ENCODE measurements at regions not wholly inside any gene's neighbourhood (a gene's known extent, or its start where the extent isn't known, plus 50 kb on each side); places are given as distances from the start of the nearest gene placed in this dataset.
"Not testable (repeated sequence)": the region's sequence is repeated elsewhere in the genome, so short reads cannot be mapped to it uniquely, and the experiment has no call there.

- POLR2A ChIA-PET (ENCODE audit: unreplicated experiment): no interaction called here
These were observed 226.9 kb downstream of the TFAP2B start for GRCh38 chr6:51045548-51045947.

GRCh38 chr6:51049288-51049982 is 230.8 kb downstream of the TFAP2B start:
- no peak for DNase-seq
- Histone ChIP-seq H3K27me3 (ENCODE audit: insufficient read depth, low read depth) (no peaks in the 10 kb centered on the region), H3K4me3 (no peak overlapping the region), H3K36me3 (ENCODE audit: low read depth) (no peaks in the 10 kb centered on the region), H3K4me1 (replicated peaks; ENCODE audit: insufficient read depth) (no peaks in the 10 kb centered on the region), H3K9me2 (ENCODE audit: insufficient read depth) (no peaks in the 10 kb centered on the region), H2AFZ (no peak overlapping the region), H4K20me1 (ENCODE audit: insufficient read depth) (no peaks in the 10 kb centered on the region), H3K4me2 (no peak overlapping the region), H3K79me2 (ENCODE audit: low read depth) (no peaks in the 10 kb centered on the region), H3F3A (ENCODE audit: insufficient read depth, low read depth) (no peaks in the 10 kb centered on the region), H3K27ac (no peak overlapping the region), H3K9me3 (ENCODE audit: insufficient read depth, low read depth) (no peaks in the 10 kb centered on the region)
- ChIA-PET POLR2A (ENCODE audit: unreplicated experiment) (interaction anchor here (0.6 kb wide), 1 partner anchor 54 kb away, joined by 4 read pairs; no protein-coding TSS in a partner anchor), CTCF (no interaction called here)
- no TSS peak for BruUV-seq (replicated peaks)
- TF ChIP-seq CTCF (conservative IDR thresholded peaks at IDR 0.05): no peak
- no peak for TF ChIP-seq EZH2 (IDR thresholded peaks at IDR 0.05; ENCODE audit: low read depth)
- intact Hi-C loops (cut with micrococcal nuclease; ENCODE audit: unreplicated experiment): no loop called here

More at GRCh38 chr6:51045548-51045947, 226.9 kb downstream of the TFAP2B start:
- H3K27me3 ChIP-seq (ENCODE audit: insufficient read depth, low read depth): no peaks in the 10 kb centered on the region
- no peaks in the 10 kb centered on the region for H3K9me3 ChIP-seq (ENCODE audit: insufficient read depth, low read depth)
- no peak overlapping the region for H3K4me3 ChIP-seq
- CTCF ChIA-PET: no interaction called here
- no peaks in the 10 kb centered on the region for H3K79me2 ChIP-seq (ENCODE audit: low read depth)
- no peaks in the 10 kb centered on the region for H4K20me1 ChIP-seq (ENCODE audit: insufficient read depth)
- no TSS peak for BruUV-seq (replicated peaks)
- H3K4me1 ChIP-seq (replicated peaks; ENCODE audit: insufficient read depth): no peaks in the 10 kb centered on the region
- no peaks in the 10 kb centered on the region for H3F3A ChIP-seq (ENCODE audit: insufficient read depth, low read depth)
- no peak for DNase-seq
- no peak overlapping the region for H3K27ac ChIP-seq
- intact Hi-C loops (cut with micrococcal nuclease; ENCODE audit: unreplicated experiment): no loop called here
- no peak for TF ChIP-seq EZH2 (IDR thresholded peaks at IDR 0.05; ENCODE audit: low read depth)
- TF ChIP-seq CTCF (conservative IDR thresholded peaks at IDR 0.05): no peak
- no peaks in the 10 kb centered on the region for H3K9me2 ChIP-seq (ENCODE audit: insufficient read depth)
- no peak overlapping the region for H3K4me2 ChIP-seq
- H3K36me3 ChIP-seq (ENCODE audit: low read depth): no peaks in the 10 kb centered on the region
- H2AFZ ChIP-seq: no peak overlapping the region

GRCh38 chr6:51049983-51050877 is 231.6 kb downstream of the TFAP2B start:
- Histone ChIP-seq H2AFZ (no peak overlapping the region), H3K36me3 (ENCODE audit: low read depth) (no peaks in the 10 kb centered on the region), H3K9me2 (ENCODE audit: insufficient read depth) (no peaks in the 10 kb centered on the region), H3K4me3 (no peak overlapping the region), H3K9me3 (ENCODE audit: insufficient read depth, low read depth) (no peaks in the 10 kb centered on the region), H3K4me1 (replicated peaks; ENCODE audit: insufficient read depth) (no peaks in the 10 kb centered on the region), H3K4me2 (no peak overlapping the region), H3F3A (ENCODE audit: insufficient read depth, low read depth) (no peaks in the 10 kb centered on the region), H3K27me3 (ENCODE audit: insufficient read depth, low read depth) (no peaks in the 10 kb centered on the region), H3K27ac (no peak overlapping the region), H3K79me2 (ENCODE audit: low read depth) (no peaks in the 10 kb centered on the region), H4K20me1 (ENCODE audit: insufficient read depth) (no peaks in the 10 kb centered on the region)
- no TSS peak for BruUV-seq (replicated peaks)
- TF ChIP-seq EZH2 (IDR thresholded peaks at IDR 0.05; ENCODE audit: low read depth) (no peak), CTCF (conservative IDR thresholded peaks at IDR 0.05) (no peak)
- intact Hi-C loops (cut with micrococcal nuclease; ENCODE audit: unreplicated experiment): no loop called here
- ChIA-PET CTCF (no interaction called here), POLR2A (ENCODE audit: unreplicated experiment) (interaction anchor here (0.6 kb wide), 1 partner anchor 55 kb away, joined by 4 read pairs; no protein-coding TSS in a partner anchor)
- DNase-seq: no peak

GRCh38 chr6:51052716-51053115 is 234.0 kb downstream of the TFAP2B start:
- H3K27me3 ChIP-seq (ENCODE audit: insufficient read depth, low read depth); BruUV-seq (replicated peaks); H3K36me3 ChIP-seq (ENCODE audit: low read depth); H3K4me1 ChIP-seq (replicated peaks; ENCODE audit: insufficient read depth); H3K9me3 ChIP-seq (ENCODE audit: insufficient read depth, low read depth); POLR2A ChIA-PET (ENCODE audit: unreplicated experiment); H3K4me2 ChIP-seq; CTCF ChIA-PET; DNase-seq; H3K27ac ChIP-seq; H2AFZ ChIP-seq; H4K20me1 ChIP-seq (ENCODE audit: insufficient read depth); intact Hi-C loops (cut with micrococcal nuclease; ENCODE audit: unreplicated experiment); H3K4me3 ChIP-seq; H3K9me2 ChIP-seq (ENCODE audit: insufficient read depth); H3K79me2 ChIP-seq (ENCODE audit: low read depth); H3F3A ChIP-seq (ENCODE audit: insufficient read depth, low read depth): not testable (repeated sequence)

GRCh38 chr6:51055316-51055715 is 236.6 kb downstream of the TFAP2B start:
- H3K27me3 ChIP-seq (ENCODE audit: insufficient read depth, low read depth); BruUV-seq (replicated peaks); H3K27ac ChIP-seq: not testable (repeated sequence)

More at GRCh38 chr6:51055316-51055715, 236.6 kb downstream of the TFAP2B start:
- H3K4me2 ChIP-seq; intact Hi-C loops (cut with micrococcal nuclease; ENCODE audit: unreplicated experiment); H3K4me3 ChIP-seq; POLR2A ChIA-PET (ENCODE audit: unreplicated experiment); H3K9me2 ChIP-seq (ENCODE audit: insufficient read depth); H3K9me3 ChIP-seq (ENCODE audit: insufficient read depth, low read depth); H3K36me3 ChIP-seq (ENCODE audit: low read depth); DNase-seq; CTCF ChIA-PET; H4K20me1 ChIP-seq (ENCODE audit: insufficient read depth); H2AFZ ChIP-seq; H3K79me2 ChIP-seq (ENCODE audit: low read depth); H3K4me1 ChIP-seq (replicated peaks; ENCODE audit: insufficient read depth); H3F3A ChIP-seq (ENCODE audit: insufficient read depth, low read depth): not testable (repeated sequence)
